Middle frontal gyrus (tissue), 1 donor: ENCODE measurements at regions not wholly inside any gene's neighbourhood (a gene's known extent, or its start where the extent isn't known, plus 50 kb on each side); places are given as distances from the start of the nearest gene placed in this dataset.

Source experiments
- DNase-seq: peaks from one replicate; pipeline ENCODE4 v3.0.0-alpha.2; 2015; ENCODE audit warnings: low spot score; ENCODE audit errors: extremely low spot score

DNA sequence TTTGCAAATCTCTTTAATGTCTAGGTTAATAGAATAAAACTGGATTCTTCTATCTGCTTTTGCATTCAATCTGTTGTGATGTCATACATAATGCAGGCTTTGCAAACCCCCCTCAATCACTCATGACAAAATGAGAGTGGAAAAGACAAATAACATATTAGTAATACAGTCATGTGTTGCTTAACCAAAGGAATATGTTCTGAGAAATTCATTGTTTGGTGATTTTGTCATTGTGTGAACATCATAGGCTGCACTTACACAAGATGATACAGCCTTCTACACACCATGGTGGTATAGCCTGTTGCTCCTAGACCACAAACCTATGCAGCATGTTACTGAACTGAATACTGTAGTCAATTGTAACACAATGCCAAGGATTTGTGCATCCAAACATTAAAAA lies 87.3 kb upstream of the SEC61G start:
- no peak for DNase-seq

DNA sequence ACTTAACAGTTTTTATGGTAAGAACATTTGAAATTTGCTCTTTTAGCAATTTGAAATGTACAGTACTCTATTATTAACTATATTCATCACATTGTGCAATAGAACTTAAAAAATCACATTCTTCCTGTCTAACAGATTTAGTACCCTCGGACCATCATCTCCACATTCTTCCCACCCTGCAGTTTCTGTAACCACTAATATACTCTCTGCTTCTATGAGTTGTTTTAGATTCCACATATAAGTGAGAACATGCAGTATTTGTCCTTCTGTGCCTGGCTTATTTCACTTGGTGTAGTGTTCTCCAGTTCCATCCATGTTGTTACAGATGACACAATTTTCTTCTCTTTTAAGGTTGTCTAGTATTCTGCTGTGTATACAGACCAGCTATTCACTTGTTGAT lies 88.9 kb upstream of the SEC61G start:
- no peak for DNase-seq

DNA sequence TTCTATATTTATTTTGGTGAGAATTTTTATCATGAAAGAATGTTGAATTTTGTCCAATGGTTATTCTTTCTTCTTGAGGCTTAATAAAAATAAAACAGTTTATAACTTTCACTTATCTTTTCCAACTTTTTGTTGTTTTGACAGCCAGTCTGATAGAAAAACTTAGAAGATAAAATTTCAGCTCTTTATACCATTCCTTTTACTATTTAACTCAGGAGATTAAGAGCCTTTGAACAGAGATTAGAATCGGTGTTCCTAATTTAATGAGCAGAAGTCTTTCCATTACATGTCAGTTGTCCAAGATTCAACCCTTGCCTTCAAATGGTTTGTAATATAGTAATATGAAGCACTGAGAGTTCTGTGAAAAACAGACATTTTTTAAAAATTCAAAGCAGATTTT lies 97.8 kb upstream of the SEC61G start:
- DNase-seq, result no peak

DNA sequence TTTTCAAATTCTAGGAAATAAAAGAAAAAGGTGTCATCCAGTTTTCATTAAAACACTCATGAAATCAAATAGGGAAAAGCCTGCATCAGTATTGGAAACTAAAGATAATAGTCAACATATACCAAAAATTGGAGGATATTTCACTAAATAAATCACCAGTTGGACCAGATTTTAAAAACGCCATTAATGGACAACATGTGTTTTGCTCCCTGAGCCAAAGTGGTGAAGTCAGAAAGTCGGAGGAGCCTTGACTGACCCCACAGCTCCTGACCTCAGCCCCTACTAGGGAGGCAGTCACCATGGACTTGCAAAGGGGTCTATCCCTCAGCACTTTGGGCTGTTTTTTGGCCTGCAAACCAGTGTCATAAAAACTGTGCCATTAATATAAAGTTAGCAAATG lies 98.3 kb upstream of the SEC61G start:
- DNase-seq, result no peak

DNA sequence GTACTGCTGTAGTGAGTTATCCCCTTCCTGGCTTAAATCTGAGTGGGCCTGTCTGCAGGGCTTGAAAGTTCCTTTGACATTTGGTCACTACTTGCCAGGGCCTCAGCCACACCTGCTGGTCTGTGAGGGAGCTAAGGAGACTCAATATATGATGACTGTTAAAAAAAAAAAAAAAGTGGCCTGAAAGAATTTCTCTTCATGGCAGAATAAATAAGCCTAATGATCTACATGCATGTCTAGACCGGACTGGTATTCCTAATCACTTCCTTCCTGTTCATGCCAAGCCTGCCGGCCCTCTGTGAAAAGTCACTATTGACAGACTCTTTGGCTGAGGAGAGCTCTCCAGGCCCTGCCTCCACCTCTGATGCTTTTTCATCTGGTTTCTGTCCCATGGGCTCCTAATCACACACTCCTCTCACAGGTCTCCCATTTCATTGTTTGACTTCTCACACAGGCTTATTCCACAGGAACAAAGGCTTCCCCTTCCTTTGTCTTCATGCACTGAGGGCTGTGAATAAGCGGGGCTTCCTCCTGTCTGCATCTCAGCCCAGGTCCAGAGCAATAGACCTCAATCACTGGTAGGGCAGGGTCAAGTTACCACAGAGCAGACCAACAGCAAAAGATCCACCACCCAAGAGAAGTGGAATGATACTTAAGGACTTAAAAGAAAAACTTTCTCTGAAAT lies 99.1 kb upstream of the SEC61G start:
- no peak for DNase-seq

DNA sequence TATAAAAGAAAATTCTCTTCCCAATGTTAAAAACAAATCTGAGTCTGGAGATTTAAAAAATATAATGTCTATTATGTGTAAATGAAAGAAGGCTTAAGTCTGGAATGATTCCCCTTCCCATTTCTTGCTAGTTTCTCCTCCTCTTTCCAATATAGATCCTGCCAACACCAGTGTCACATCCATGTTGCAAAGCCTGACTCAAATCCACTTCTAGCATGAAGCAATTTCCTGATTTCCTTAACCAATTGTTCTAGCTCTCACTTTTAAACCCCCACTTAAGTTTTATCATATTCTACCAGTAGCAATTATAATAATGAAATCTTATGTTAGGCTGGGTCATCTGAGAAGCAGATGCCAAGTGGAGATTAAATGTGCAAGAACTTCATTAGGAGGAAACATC lies 100.1 kb upstream of the SEC61G start:
- no peak for DNase-seq

DNA sequence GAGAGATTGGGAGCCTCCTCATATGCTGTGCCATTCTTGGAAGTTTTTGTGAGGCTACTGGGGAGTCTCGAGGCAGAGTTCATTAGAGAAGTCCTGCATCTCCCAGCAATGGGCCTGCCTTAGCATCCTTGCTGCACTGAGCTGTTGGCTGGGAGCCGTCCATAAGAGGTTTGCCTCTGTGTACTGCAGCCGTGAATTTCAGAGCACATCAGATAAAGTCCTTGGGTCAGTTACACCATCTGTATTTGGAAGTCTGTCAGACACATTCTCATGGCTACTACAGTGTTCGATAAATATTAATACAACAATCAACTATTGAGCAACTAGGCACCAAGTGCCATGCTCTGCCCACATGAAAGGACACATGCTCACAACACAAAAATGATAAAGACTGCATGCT lies 100.5 kb upstream of the SEC61G start:
- no peak for DNase-seq

DNA sequence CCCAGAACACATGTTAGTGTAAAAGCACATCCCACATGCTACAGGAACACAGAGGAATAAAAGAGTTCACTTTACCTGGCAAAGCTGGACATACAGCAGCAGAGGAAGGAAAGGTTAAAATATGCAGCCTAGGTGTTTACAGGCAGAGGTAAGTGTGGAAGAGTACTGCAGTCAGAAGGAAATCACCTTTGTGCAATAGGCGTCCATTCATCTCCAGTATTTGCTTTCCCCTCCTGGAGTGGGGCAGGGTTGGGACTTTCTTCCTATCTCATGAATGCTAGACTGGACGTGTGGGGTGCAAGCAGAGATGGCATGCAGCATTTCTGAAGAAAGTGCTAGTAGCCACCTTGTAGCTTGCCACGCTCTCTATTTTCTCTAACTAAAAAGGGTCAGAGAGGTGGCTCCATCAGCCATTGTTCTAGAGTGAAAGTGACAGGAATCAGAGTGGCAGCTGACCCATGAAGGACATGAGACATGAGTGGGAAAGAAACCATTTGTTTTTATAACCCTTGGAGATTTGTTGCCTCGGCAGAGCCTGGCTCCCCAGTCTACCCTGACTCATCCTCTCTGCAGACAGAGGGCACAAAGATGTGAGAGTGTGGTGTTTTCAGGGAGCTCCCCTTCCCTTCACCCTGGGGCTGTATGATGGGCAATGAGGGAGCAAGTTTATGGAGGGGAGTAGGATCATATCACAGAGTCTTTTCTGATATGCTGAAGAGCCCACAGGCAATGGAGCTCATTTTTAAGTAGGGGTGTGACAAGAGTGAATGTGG lies 101.2 kb upstream of the SEC61G start:
- DNase-seq, result no peak

DNA sequence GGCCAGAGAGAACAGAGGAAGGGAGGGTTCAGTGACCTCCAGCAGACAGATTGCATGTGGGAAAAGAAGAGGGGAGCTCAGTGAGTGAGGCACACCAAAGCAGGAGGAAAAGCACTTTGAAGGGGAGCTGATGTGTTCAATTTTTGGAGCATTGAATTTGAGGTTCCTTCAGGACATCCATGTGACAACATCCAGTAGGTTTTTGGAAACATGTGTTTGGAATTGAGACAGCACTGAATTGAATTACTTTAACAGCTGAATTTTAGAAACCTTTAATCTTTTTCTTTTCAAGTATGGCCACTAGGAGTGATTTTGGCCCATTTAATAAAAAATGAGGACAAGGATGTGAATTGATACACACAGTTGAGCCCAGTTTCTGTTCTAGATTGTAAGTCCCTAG lies 101.8 kb upstream of the SEC61G start:
- no peak for DNase-seq

DNA sequence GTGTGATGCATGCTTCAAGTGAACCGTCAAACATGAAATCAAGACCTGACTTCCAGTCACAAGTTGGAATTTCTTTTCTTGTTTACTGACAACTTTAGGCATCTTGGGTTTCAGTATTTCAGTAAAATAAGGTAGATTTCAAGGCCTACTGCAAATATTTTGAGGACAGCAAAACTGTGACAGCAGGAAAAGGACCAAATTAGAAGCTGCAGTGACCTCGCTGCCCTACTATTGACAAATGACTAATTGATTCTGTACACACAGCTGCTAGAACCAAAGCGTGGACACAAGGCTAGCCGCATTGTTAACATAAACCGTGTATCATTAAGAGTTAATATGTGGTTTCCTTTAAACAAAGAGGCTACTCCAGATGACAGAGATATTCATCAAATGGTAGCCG lies 105.7 kb upstream of the SEC61G start:
- no peak for DNase-seq

DNA sequence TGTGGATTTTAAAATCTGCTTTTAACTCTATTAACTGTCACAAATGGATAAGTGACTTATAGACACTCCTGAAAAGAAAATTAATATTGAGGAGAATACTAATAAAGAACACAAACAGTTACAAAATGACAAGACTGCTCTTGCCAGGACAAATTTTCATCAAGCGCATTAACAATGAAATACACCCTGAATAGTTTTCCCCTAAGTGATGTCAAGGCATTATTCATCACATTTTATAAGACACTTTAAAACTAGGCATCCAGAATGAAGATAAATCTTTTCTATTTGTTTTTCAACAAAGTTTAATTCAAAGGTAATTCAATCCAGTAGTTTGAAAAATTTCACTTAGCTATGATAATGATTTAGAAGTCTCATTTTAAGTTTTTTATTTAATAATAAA lies 110.5 kb upstream of the SEC61G start:
- DNase-seq, result no peak

DNA sequence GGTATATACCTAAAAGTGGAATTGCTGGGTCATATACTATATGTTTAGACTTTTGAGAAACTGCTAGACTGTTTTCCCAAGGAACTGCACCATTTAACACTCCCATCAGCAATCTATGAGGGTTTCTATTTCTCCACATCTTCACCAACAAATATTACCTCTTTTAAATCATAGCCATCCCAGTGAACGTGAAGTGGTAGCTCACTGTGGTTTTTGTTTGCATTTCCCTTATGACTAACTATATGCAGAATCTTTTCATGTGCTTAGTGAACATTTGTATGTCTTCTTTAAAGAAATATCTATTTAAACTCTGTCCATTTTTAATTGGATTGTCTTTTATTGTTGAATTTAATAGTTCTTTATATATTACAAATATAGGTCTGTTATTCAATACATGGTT lies 115.8 kb upstream of the SEC61G start:
- no peak for DNase-seq

DNA sequence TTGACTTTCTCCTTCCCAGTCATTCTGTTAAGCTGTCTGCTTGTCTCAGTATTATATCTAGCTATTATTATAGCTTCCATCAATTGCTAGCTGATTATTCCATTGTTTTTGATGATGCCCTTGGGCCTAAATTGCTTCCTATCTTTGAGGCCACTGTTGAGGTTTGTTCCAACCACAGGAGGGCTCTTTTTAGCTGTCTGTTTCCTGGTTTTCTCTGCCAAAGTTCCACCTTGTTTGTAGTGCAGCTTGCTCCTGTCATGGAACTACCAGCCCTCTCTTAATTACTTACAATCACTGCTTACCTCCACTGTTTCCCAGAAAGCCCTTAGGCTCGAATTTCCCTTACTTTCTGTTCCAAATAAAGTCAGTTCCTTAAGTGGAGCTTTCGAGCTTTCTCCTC lies 118.7 kb upstream of the SEC61G start:
- no peak for DNase-seq

DNA sequence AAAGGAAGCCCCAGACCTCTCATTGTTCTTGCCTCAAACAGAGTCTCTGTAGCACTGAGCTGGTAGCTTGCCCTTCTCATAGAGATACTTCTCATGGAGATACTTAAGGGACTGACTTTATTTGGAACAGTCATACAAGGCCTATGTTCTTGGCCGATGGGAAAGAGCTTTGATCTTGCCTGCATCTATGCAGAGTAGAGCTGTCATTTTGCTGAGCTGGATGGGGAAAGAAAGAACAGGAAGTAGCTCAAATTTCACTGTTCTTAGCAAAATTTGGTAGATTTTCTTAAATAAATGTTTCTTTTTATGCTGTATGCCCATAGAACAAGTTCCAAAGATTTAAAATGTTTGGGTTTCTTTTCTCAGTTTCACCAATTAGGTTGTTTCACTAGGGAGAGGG lies 119.3 kb upstream of the SEC61G start:
- no peak for DNase-seq

DNA sequence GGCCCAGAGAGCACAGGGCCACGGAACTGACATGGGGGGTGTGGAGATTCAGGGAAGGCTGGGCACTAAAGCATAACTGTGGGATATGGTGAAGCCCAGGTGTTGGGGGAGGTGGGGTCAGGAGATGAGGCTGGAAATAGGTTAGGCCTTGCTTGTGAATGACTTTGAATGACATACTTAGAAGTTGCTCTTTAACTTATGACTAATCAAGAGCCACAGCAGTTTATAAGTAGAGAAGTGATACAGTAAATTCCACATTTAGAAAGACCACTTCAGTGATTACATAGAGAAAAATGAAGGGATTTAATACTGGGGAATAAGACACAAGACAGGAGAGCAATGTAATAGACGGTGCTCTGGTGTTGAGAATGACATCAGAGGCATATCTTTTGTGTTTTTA lies 120.8 kb upstream of the SEC61G start:
- DNase-seq, result no peak

DNA sequence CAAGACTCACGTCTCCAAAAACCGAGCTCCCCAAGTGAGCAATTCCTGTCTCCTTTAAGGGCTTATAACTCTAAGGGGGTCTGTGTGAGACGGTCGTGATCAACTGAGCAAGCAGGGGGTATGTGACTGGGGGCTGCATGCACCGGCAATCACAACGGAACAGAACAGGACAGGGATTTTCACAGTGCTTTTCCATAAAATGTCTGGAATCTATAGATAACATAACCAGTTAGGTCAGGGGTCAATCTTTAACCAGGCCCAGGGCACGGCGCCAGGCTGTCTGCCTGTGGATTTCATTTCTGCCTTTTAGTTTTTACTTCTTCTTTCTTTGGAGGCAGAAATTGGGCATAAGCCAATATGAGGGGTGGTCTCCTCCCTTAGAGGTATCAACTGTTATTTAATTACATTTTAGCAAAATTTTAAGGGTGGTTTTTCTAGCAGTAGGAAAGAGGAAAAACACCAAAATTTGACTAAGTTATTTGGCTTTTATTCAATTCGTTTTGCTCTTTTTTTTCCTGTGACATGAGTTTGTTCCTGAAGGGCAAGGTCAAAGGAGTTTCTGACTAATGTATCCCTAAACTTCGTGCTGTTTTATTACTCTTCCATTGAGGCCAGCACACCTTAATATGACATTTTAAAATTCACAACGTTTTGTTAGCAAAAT lies 121.4 kb upstream of the SEC61G start:
- DNase-seq, result no peak

DNA sequence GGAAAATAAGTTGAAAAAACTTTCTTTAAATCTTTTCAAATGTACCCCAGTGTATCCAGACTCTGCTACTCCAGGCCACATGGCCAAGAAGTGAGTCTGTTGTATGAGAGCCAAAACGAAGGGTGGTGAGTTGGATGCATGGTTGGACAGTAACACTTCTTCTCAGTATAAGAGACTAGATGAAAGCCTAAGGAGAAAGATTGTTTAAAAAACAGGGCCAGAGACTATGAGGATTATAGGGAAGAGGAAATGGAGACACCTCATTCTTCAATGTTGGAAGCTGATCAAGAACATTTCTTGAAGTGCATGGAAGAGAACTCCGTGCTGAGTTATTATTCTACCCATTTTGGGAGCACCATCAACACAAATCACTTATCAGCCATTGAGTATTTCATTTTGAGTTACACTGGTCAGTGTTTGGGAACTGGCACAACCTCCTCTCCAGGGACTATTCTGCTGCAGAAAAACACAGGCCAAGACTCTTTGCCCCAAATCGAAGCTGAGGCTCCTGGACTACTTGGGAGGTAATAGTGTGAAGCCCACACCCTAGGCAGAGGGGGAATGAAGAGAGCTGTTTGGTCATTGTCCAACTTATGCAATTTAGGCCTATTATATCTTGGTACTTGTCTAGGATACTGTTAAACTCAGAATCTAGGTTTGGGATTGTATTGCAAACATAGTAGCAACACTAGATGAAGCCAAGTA lies 123.0 kb upstream of the SEC61G start:
- no peak for DNase-seq

DNA sequence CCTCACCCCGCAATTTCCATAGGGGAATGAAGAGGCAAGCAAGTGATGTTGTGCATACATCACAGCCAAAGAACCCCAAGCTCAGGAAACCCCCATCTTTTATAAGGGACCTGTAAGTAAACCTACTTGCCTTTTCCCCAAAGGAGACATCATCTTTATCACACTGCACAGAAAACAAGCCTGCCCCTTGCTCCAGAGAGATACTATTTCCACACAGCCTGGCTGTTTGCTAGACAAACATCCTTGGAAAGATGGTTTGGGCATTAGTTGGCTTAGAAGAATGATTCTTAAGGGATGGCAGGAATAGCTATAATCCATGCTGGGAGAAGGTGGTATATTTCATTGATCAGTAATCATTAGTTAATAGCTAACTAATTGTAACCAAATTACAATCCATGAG lies 123.7 kb upstream of the SEC61G start:
- no peak for DNase-seq

DNA sequence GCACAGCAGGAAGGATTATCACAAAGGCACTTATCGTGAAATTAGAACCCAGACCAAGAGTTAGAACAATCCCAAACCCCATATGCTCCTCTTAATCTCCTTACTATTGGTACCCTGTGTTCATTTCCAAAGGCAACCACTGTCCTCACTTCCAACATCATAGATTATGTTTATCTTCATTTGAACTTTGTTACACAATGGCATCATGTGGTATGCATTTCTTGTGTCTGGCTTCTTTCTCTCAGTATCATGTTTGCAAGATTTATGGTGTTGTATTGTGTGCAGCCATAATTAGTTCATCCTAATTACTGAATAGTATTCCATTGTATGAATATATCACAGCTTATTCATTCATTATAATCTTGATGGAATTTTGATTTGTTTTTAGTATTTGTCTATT lies 124.6 kb upstream of the SEC61G start:
- no peak for DNase-seq

DNA sequence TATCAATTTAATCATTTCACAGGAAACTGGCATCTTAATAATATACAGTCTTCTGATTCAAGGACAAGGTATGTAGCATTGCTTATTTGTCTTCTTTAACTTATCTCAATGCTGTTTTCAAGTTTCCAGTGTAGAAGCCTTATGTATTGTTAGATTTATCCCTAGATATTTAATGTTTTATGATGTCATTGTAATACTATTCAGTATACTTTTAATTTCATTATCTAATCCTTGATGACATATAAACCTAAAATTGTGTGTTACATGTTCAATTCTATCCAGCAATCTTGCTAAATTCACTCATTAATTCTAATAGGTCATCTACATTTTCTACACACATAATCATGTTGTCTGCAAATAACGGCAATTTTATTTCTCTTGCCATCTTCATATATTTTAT lies 126.3 kb upstream of the SEC61G start:
- no peak for DNase-seq

DNA sequence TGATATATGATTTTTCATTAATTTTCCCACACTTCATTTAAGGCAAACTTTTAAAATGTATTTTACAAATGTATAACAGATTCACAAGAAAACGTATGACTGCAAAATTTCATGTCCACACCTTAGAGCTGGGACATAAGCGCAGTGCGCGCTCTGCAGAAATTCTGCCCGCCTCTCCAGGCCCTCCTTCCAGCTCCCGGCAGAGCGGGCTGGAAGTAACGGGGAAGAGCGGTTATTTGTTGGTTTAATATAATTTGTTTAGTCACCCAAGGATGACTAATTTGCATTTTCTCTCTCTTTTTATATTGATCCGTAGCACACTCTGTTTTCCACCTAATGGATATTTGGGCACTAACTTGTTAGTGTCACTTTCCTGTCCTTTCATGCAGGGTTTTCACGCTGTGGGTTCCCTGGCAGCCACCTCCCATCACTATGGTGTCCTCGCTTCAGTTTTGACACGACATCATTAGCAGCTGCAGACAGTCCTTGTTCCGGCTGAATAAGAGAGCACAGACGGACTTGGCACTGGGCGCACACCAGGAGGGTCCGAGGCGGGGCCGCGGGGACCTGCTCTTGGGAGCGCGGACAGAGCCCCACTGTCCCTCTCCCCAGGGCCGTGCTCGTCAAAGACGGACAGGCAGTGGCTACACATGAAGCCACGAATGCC lies 129.2 kb upstream of the SEC61G start:
- DNase-seq, result peak; percentile 24

DNA sequence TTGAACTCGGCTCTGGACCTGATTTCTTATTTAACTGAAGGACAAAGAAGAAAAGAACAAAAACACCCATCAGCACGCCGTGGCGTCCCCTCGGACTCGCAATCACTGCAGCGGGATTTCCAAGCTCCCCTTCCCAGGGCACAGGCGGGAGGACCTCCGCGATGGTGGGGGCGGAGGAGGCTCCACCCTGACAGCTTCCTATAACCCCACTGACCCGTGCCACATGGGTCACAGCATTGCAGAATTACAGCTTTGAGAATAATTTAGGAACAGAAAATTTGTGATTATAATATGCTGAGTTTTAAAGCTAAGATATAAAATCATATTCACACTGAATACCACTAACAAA lies 129.7 kb upstream of the SEC61G start:
- DNase-seq, result no peak
